ENCODE measurements at regions not wholly inside any gene's neighbourhood (a gene's known extent, or its start where the extent isn't known, plus 50 kb on each side); places are given as distances from the start of the nearest gene placed in this dataset.

DNA sequence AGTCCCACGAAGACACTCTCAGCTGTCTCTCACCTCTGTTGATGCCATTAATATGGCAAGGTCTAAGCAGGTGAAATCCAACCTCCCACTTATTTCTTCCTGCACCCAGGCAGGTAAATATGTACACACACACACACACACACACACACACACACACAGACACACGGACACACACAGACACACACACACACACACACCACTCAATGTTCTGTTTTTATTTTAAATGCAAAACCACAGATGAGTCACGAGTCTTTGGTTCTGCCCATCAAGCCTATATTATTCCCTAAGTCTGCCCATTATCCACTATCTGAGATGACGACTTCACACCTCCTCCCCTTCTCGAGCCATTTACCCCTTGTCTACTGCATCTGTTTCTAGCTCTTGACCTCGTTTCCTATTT, 344.7 kb downstream of the CDH26 start:
- TF ChIP-seq EZH2phosphoT487 (IDR thresholded peaks at IDR 0.05; ENCODE audit: low read length) (no peak), EZH2 (optimal IDR thresholded peaks at IDR 0.05; ENCODE audit: low read depth, low read length) (no peak)
- TF ChIP-seq, protein P1, sequence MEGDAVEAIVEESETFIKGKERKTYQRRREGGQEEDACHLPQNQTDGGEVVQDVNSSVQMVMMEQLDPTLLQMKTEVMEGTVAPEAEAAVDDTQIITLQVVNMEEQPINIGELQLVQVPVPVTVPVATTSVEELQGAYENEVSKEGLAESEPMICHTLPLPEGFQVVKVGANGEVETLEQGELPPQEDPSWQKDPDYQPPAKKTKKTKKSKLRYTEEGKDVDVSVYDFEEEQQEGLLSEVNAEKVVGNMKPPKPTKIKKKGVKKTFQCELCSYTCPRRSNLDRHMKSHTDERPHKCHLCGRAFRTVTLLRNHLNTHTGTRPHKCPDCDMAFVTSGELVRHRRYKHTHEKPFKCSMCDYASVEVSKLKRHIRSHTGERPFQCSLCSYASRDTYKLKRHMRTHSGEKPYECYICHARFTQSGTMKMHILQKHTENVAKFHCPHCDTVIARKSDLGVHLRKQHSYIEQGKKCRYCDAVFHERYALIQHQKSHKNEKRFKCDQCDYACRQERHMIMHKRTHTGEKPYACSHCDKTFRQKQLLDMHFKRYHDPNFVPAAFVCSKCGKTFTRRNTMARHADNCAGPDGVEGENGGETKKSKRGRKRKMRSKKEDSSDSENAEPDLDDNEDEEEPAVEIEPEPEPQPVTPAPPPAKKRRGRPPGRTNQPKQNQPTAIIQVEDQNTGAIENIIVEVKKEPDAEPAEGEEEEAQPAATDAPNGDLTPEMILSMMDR (IDR thresholded peaks at IDR 0.05; ENCODE audit: low read length) = no peak
- H2AFZ ChIP-seq (ENCODE audit: low read length) = no peak overlapping the region
- H3K79me2 ChIP-seq (ENCODE audit: low read length) = no peaks in the 10 kb centered on the region

DNA sequence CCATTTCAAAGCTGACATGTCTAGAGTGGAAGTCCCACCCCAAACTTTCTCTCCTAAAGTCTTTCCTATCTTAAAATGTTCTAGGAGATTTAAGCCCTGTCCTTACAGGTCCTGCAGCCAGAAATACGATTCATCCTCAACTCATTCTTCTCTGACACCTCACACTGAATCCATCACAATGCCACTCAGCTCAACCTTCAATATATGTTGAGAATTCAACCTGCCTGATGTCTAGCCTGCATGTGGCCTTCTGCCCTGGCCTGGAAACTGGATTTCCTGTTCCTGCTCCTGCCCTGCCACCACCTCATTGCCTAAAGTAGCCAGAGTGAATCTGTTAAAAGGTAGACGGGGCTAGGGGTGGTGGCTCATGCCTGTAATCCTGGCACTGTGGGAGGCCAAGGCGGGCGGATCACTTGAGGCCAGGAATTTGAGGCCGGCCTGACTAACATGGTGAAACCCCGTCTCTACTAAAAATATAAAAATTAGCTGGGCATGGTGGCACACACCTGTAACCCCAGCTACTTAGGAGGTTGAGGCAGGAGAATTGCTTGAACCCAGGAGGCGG, 345.9 kb downstream of the CDH26 start:
- TF ChIP-seq, protein P1 (IDR thresholded peaks at IDR 0.05; ENCODE audit: low read length) = no peak
- TF ChIP-seq EZH2 (optimal IDR thresholded peaks at IDR 0.05; ENCODE audit: low read depth, low read length) (no peak), EZH2phosphoT487 (IDR thresholded peaks at IDR 0.05; ENCODE audit: low read length) (no peak)
- Histone ChIP-seq H3K9ac (ENCODE audit: low read length) (no peak overlapping the region), H3K27me3 (replicated peaks; ENCODE audit: insufficient read depth, low read length) (no peaks in the 10 kb centered on the region), H4K20me1 (ENCODE audit: insufficient read depth, low read length) (no peaks in the 10 kb centered on the region), H3F3A (ENCODE audit: insufficient read depth, low read length) (no peaks in the 10 kb centered on the region), H3K9me3 (replicated peaks; ENCODE audit: insufficient read depth, low read length) (no peaks in the 10 kb centered on the region), H3K36me3 (replicated peaks; ENCODE audit: insufficient read depth, low read length) (no peaks in the 10 kb centered on the region), H3K79me2 (ENCODE audit: low read length) (no peaks in the 10 kb centered on the region), H3K9me2 (replicated peaks; ENCODE audit: insufficient read depth, low read length) (no peaks in the 10 kb centered on the region), H3K27ac (ENCODE audit: low read length) (no peak overlapping the region), H3K4me1 (ENCODE audit: low read length) (no peaks in the 10 kb centered on the region), H3K4me3 (ENCODE audit: low read length) (no peak overlapping the region), H2AFZ (ENCODE audit: low read length) (no peak overlapping the region), H3K4me2 (ENCODE audit: low read depth, low read length) (no peak overlapping the region)
- no peak for DNase-seq

More for the DNA sequence above, 344.7 kb downstream of the CDH26 start:
- Histone ChIP-seq H3K4me1 (ENCODE audit: low read length) (no peaks in the 10 kb centered on the region), H3F3A (ENCODE audit: insufficient read depth, low read length) (no peaks in the 10 kb centered on the region), H3K27ac (ENCODE audit: low read length) (no peak overlapping the region), H3K4me3 (ENCODE audit: low read length) (no peak overlapping the region), H3K36me3 (replicated peaks; ENCODE audit: insufficient read depth, low read length) (no peaks in the 10 kb centered on the region), H3K9ac (ENCODE audit: low read length) (no peak overlapping the region), H3K9me3 (replicated peaks; ENCODE audit: insufficient read depth, low read length) (no peaks in the 10 kb centered on the region), H4K20me1 (ENCODE audit: insufficient read depth, low read length) (no peaks in the 10 kb centered on the region), H3K27me3 (replicated peaks; ENCODE audit: insufficient read depth, low read length) (no peaks in the 10 kb centered on the region), H3K9me2 (replicated peaks; ENCODE audit: insufficient read depth, low read length) (no peaks in the 10 kb centered on the region), H3K4me2 (ENCODE audit: low read depth, low read length) (no peak overlapping the region)
- no peak for DNase-seq

DNA sequence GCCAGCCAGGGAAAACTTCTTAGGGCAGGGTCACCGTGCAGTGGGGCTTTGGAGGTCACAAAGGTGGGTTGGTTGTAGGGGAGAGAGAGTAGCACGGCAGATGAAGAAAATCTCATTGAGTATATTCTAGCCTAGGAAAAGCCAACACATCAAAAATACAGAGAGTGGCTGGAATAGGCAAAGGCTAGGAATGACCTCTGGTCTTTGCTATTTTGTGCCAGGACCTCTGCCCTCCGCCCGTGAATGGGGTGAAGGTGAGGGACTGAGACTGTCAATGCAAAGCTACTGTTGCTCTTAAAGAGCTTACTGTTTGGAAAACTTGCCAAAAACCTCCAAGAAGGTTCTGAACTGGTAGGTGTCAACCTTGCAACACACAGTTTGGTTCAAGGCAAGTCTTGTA, 346.7 kb downstream of the CDH26 start:
- Histone ChIP-seq H3K4me3 (ENCODE audit: low read length) (no peak overlapping the region), H3K9me3 (replicated peaks; ENCODE audit: insufficient read depth, low read length) (no peaks in the 10 kb centered on the region), H3K4me2 (ENCODE audit: low read depth, low read length) (no peak overlapping the region), H3K79me2 (ENCODE audit: low read length) (no peaks in the 10 kb centered on the region), H3K36me3 (replicated peaks; ENCODE audit: insufficient read depth, low read length) (no peaks in the 10 kb centered on the region), H3F3A (ENCODE audit: insufficient read depth, low read length) (no peaks in the 10 kb centered on the region), H3K9ac (ENCODE audit: low read length) (no peak overlapping the region), H3K9me2 (replicated peaks; ENCODE audit: insufficient read depth, low read length) (no peaks in the 10 kb centered on the region), H4K20me1 (ENCODE audit: insufficient read depth, low read length) (no peaks in the 10 kb centered on the region), H3K27ac (ENCODE audit: low read length) (no peak overlapping the region), H2AFZ (ENCODE audit: low read length) (no peak overlapping the region), H3K4me1 (ENCODE audit: low read length) (no peaks in the 10 kb centered on the region), H3K27me3 (replicated peaks; ENCODE audit: insufficient read depth, low read length) (no peaks in the 10 kb centered on the region)
- TF ChIP-seq EZH2 (optimal IDR thresholded peaks at IDR 0.05; ENCODE audit: low read depth, low read length) (no peak), EZH2phosphoT487 (IDR thresholded peaks at IDR 0.05; ENCODE audit: low read length) (no peak)
- TF ChIP-seq, protein P1 (IDR thresholded peaks at IDR 0.05; ENCODE audit: low read length) = no peak
- DNase-seq = no peak
